Suprapubic skin (tissue), 3 donors: ENCODE measurements at regions not wholly inside any gene's neighbourhood (a gene's known extent, or its start where the extent isn't known, plus 50 kb on each side); places are given as distances from the start of the nearest gene placed in this dataset.

Experiments
- EP300 ChIP-seq: sonication (generic); formaldehyde crosslinking; IDR thresholded peaks from one replicate; pipeline ENCODE4 v1.6.1; 2017; ENCODE audit warnings: antibody characterized with exemption
- POLR2A ChIP-seq, 2 donors: fragments of 450-650 bp; IDR thresholded peaks; one replicate each; pipeline ENCODE4 v1.6.1; 2017; ENCODE audit warnings: antibody characterized with exemption in 2 of 2, mild to moderate bottlenecking in 2 of 2, moderate library complexity in 2 of 2
- TF ChIP-seq, protein P1 (sequence below), 2 donors: fragments of 200-600 bp in 1 of 2; fragments of 450-650 bp in 1 of 2; sonication (generic) in 1 of 2; IDR thresholded peaks; one replicate each; pipeline ENCODE4 v1.5.1; 2016 to 2019; ENCODE audit warnings: antibody characterized with exemption in 2 of 2, mild to moderate bottlenecking in 1 of 2, moderate library complexity in 1 of 2

DNA sequence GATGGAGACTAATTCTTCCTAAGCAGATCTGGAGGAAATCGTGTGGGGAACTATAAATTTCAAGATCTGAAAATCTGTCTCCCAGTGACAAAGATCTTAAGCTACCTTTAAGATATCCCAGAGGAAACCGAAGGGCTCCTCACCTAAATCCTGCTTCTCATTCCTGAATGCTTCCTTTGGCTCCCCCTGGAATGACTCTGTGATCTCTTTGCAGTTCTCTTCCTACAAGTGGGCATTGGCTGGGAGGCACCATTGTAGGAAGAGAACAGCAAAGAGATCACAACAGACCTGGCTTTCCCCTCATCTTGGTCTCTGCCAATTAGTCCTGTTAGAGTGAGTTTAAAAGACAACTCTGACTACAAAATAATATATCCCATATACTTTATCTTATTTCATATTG lies 70.0 kb upstream of the KCNH7 start:
- TF ChIP-seq, protein P1, sequence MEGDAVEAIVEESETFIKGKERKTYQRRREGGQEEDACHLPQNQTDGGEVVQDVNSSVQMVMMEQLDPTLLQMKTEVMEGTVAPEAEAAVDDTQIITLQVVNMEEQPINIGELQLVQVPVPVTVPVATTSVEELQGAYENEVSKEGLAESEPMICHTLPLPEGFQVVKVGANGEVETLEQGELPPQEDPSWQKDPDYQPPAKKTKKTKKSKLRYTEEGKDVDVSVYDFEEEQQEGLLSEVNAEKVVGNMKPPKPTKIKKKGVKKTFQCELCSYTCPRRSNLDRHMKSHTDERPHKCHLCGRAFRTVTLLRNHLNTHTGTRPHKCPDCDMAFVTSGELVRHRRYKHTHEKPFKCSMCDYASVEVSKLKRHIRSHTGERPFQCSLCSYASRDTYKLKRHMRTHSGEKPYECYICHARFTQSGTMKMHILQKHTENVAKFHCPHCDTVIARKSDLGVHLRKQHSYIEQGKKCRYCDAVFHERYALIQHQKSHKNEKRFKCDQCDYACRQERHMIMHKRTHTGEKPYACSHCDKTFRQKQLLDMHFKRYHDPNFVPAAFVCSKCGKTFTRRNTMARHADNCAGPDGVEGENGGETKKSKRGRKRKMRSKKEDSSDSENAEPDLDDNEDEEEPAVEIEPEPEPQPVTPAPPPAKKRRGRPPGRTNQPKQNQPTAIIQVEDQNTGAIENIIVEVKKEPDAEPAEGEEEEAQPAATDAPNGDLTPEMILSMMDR (IDR thresholded peaks at IDR 0.05) = no peak
- no peak for TF ChIP-seq POLR2A (IDR thresholded peaks at IDR 0.05)
- no peak for TF ChIP-seq EP300
